ENCODE measurements at regions not wholly inside any gene's neighbourhood (a gene's known extent, or its start where the extent isn't known, plus 50 kb on each side); places are given as distances from the start of the nearest gene placed in this dataset.
"Not testable (repeated sequence)": the region's sequence is repeated elsewhere in the genome, so short reads cannot be mapped to it uniquely, and the experiment has no call there.

DNA sequence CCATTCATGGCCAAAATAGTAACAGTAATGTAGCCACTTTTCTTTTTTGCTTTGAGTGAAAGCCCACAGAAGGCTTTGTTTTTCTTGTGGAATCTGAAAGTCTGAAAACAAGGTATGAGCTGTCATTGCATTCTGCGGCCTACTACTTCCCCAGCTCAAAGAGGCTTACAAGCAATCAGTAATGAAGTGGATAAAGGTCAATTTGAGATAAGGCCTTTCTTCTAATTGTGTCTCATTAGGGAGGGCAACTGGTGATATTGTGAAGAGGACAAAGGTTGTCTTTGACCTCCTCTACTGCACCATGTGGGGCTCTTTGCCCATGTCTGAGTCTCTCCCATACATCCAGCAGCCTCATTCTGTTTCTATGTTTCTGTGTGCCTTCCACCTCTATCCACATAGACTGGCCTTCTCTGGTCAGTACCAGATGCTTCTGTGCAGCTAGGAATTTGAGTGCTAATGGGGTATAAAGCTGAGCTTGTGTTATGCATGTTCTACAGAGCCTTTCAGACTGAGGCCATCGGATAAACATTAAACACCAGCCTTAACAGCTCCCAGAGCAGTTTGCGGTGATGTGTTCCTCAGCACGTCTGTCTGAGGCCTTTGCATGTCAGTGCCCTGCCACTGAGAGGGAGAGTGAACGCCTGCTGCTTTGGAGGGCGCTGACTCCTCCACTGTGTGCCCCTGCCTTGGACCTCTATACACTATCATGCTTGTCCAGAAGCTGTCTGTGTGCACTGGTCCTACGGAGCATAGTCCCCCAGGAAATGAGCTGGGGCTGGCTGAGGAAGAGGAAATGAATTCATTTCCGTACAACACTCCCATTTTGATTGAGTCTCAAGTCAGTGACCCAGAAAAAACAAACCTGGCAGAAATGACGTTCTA is 80.2 kb downstream of the SH2D1A start:
- H3K4me3 Mint-ChIP-seq, result no peak overlapping the region
- no peak overlapping the region for H3K27ac Mint-ChIP-seq
- H3K36me3 Mint-ChIP-seq, result peaks cover 2% of the 10 kb centered on the region
- H3K27me3 Mint-ChIP-seq, result no peaks in the 10 kb centered on the region
- no peaks in the 10 kb centered on the region for H3K9me3 Mint-ChIP-seq
- DNase-seq, result no peak
- POLR2A ChIA-PET, result no interaction called here
- intact Hi-C loops (cut with micrococcal nuclease), result no loop called here
- CTCF ChIA-PET, result no interaction called here
- no peaks in the 10 kb centered on the region for H3K4me1 Mint-ChIP-seq (ENCODE audit: low read depth)

GRCh38 chrX:124433186-124433585 is 86.8 kb downstream of the SH2D1A start:
- intact Hi-C loops (cut with micrococcal nuclease), result no loop called here
- CTCF ChIA-PET, result no interaction called here
- no peak for DNase-seq
- POLR2A ChIA-PET, result no interaction called here
- Mint-ChIP-seq H3K36me3 (no peaks in the 10 kb centered on the region), H3K9me3 (no peaks in the 10 kb centered on the region), H3K4me1 (ENCODE audit: low read depth) (no peaks in the 10 kb centered on the region), H3K4me3 (no peak overlapping the region), H3K27me3 (no peaks in the 10 kb centered on the region), H3K27ac (no peak overlapping the region)

GRCh38 chrX:124435616-124436015 is 89.3 kb downstream of the SH2D1A start:
- CTCF ChIA-PET, result no interaction called here
- Mint-ChIP-seq H3K4me3 (no peak overlapping the region), H3K36me3 (no peaks in the 10 kb centered on the region), H3K27ac (no peak overlapping the region), H3K27me3 (no peaks in the 10 kb centered on the region), H3K9me3 (no peaks in the 10 kb centered on the region), H3K4me1 (ENCODE audit: low read depth) (no peaks in the 10 kb centered on the region)
- POLR2A ChIA-PET, result interaction anchor here (1.0 kb wide), 1 partner anchor 72 kb away, joined by 3 read pairs; no protein-coding TSS in a partner anchor
- intact Hi-C loops (cut with micrococcal nuclease), result no loop called here
- DNase-seq, result no peak

GRCh38 chrX:124440695-124441094 is 94.3 kb downstream of the SH2D1A start:
- H3K4me3 Mint-ChIP-seq, result no peak overlapping the region
- no peaks in the 10 kb centered on the region for H3K9me3 Mint-ChIP-seq
- no peak overlapping the region for H3K27ac Mint-ChIP-seq
- intact Hi-C loops (cut with micrococcal nuclease), result no loop called here
- no peak for DNase-seq
- H3K4me1 Mint-ChIP-seq (ENCODE audit: low read depth), result peaks cover 10% of the 10 kb centered on the region
- no peaks in the 10 kb centered on the region for H3K27me3 Mint-ChIP-seq
- ChIA-PET POLR2A (no interaction called here), CTCF (no interaction called here)
- H3K36me3 Mint-ChIP-seq, result no peaks in the 10 kb centered on the region

GRCh38 chrX:124441971-124442590 is 95.7 kb downstream of the SH2D1A start:
- intact Hi-C loops (cut with micrococcal nuclease), result no loop called here
- ChIA-PET CTCF (no interaction called here), POLR2A (no interaction called here)
- no peaks in the 10 kb centered on the region for H3K27me3 Mint-ChIP-seq
- no peaks in the 10 kb centered on the region for H3K9me3 Mint-ChIP-seq
- no peak overlapping the region for H3K27ac Mint-ChIP-seq
- no peak for DNase-seq
- no peaks in the 10 kb centered on the region for H3K36me3 Mint-ChIP-seq
- no peak overlapping the region for H3K4me3 Mint-ChIP-seq
- peaks cover 10% of the 10 kb centered on the region for H3K4me1 Mint-ChIP-seq (ENCODE audit: low read depth)

DNA sequence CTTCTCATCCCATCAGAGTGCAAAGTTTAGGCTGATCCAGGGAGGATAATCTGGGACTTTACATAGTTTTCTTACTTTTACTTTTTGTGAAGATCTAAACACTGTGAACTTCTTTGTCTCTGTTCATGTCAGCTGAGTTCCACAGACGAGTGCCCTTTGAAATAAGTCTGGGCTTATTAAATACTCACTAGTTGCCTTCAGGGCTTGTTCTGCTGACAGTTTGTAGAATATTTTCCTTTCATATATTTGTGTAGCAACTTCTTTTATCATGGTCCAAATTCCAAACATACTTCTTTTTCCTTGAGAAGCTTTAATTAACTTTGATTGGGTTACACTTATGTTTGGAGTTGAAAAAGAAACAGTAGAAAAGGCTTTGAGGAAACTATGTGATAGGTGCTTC is 109.6 kb downstream of the SH2D1A start:
- CTCF ChIA-PET, result no interaction called here

DNA sequence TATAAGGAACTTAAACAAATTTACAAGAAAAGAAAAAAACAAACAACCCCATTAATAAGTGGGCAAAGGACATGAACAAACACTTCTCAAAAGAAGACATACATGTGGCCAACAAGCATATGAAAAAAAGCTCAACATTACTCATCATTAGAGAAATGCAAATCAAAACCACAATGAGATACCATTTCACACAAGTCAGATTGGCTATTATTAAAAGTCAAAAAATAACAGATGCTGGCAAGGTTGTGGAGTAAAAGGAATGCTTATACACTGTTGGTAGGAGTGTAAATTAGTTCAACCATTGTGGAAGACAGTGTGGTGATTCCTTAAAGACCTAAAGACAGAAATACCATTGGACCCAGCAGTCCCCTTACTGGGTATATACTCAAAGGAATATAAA is 113.5 kb downstream of the SH2D1A start:
- H3K27me3 Mint-ChIP-seq; CTCF ChIA-PET; H3K27ac Mint-ChIP-seq; intact Hi-C loops (cut with micrococcal nuclease); H3K4me3 Mint-ChIP-seq; H3K36me3 Mint-ChIP-seq; DNase-seq; H3K9me3 Mint-ChIP-seq; H3K4me1 Mint-ChIP-seq (ENCODE audit: low read depth); POLR2A ChIA-PET: not testable (repeated sequence)

More for the DNA sequence above, 109.6 kb downstream of the SH2D1A start:
- no peaks in the 10 kb centered on the region for H3K27me3 Mint-ChIP-seq
- H3K4me3 Mint-ChIP-seq, result no peak overlapping the region
- no peak overlapping the region for H3K27ac Mint-ChIP-seq
- no peak for DNase-seq
- POLR2A ChIA-PET, result no interaction called here
- intact Hi-C loops (cut with micrococcal nuclease), result no loop called here
- peaks cover 3% of the 10 kb centered on the region for H3K36me3 Mint-ChIP-seq
- no peaks in the 10 kb centered on the region for H3K9me3 Mint-ChIP-seq
- H3K4me1 Mint-ChIP-seq (ENCODE audit: low read depth), result no peaks in the 10 kb centered on the region

DNA sequence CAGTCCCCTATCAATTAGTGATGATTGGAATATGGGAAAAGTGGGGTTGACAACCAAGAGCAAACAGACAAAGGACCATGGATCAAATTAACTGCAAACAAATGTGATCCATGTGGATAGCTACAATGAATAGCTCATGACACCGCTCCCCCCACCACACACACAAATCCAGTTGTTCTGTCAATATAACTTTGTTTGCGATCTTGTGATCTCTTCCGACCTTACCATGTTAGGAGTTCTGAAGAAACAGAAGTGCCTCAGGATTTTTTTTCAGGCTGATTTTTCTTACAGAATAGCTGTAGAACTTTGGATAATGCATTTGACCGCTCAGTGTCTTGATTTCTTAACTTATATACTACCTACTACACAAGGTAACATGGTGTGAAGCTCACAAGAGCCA is 116.6 kb downstream of the SH2D1A start:
- H3K36me3 Mint-ChIP-seq, result no peaks in the 10 kb centered on the region
- H3K4me1 Mint-ChIP-seq (ENCODE audit: low read depth), result no peaks in the 10 kb centered on the region
- H3K9me3 Mint-ChIP-seq, result no peaks in the 10 kb centered on the region
- H3K27me3 Mint-ChIP-seq, result no peaks in the 10 kb centered on the region
- no peak overlapping the region for H3K4me3 Mint-ChIP-seq
- CTCF ChIA-PET, result no interaction called here
- DNase-seq, result no peak
- H3K27ac Mint-ChIP-seq, result no peak overlapping the region
- intact Hi-C loops (cut with micrococcal nuclease), result no loop called here
- POLR2A ChIA-PET, result no interaction called here

DNA sequence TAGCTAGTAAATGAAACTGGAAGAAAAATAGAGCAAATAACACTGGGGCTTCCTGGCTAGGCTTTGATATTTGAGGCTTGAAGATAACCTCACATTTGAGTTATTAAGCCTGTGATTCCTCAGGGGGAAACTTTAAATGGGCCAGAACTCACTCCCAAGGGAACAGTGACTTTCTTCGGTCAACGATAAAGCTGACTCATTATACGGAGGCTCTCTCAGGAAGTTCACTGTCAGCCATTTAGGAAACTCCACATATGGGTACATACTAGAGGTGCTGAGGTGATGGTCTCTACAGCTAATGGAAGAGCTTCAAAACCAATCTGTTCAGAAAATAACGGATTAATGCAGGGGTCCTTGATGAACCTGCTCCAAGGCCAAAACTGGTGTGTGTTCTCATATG is 120.8 kb downstream of the SH2D1A start:
- Mint-ChIP-seq H3K27me3 (no peaks in the 10 kb centered on the region), H3K36me3 (no peaks in the 10 kb centered on the region), H3K27ac (no peak overlapping the region), H3K9me3 (no peaks in the 10 kb centered on the region), H3K4me1 (ENCODE audit: low read depth) (no peaks in the 10 kb centered on the region), H3K4me3 (no peak overlapping the region)
- POLR2A ChIA-PET, result no interaction called here
- CTCF ChIA-PET, result no interaction called here
- intact Hi-C loops (cut with micrococcal nuclease), result no loop called here
- no peak for DNase-seq

DNA sequence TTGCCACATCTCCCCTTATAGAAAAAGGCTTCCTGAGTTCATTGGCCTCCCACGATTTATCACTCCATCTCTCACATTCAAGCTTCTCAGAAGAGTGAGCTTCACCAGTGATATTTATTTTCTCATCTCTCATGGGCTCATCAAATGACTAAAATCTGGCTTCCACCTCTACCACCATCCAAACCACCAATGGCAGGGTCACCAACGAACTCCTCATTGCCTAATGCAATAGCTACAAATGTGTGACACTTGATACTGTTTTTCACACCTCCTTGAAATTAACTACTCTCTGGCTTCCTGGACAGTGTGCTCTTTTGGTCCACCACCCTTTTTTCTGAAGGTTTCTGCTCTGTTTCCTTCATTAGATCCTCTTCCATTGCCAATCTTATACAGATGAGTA is 129.0 kb downstream of the SH2D1A start:
- Mint-ChIP-seq H3K27ac (no peak overlapping the region), H3K27me3 (no peaks in the 10 kb centered on the region), H3K4me1 (ENCODE audit: low read depth) (no peaks in the 10 kb centered on the region), H3K4me3 (no peak overlapping the region), H3K36me3 (no peaks in the 10 kb centered on the region), H3K9me3 (no peaks in the 10 kb centered on the region)
- ChIA-PET POLR2A (no interaction called here), CTCF (no interaction called here)
- intact Hi-C loops (cut with micrococcal nuclease), result no loop called here
- DNase-seq, result no peak

DNA sequence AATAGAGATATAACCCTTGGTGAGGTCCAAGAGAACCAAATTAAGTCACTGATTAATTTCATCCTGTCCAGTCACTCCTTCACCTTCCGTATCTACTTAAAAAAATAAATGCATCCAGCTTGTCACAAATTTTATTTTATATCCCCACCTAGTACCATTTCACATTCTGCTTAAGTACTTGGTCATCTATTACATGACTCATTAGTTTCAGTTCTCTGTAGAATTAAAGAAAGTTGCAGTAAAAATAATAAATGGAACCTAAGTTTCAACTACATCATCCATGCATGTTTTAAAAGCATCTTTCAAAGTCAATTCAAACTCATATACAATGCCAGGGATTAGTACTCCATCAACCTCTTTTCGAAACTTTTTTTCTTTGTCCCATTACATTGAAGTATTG is 130.2 kb downstream of the SH2D1A start:
- intact Hi-C loops (cut with micrococcal nuclease), result no loop called here
- Mint-ChIP-seq H3K36me3 (no peaks in the 10 kb centered on the region), H3K9me3 (no peaks in the 10 kb centered on the region), H3K27me3 (no peaks in the 10 kb centered on the region), H3K4me1 (ENCODE audit: low read depth) (no peaks in the 10 kb centered on the region), H3K27ac (no peak overlapping the region), H3K4me3 (no peak overlapping the region)
- ChIA-PET CTCF (no interaction called here), POLR2A (no interaction called here)
- DNase-seq, result no peak

- Mint-ChIP-seq H3K9me3 (no peaks in the 10 kb centered on the region), H3K27me3 (no peaks in the 10 kb centered on the region), H3K36me3 (no peaks in the 10 kb centered on the region), H3K27ac (no peak overlapping the region), H3K4me1 (ENCODE audit: low read depth) (no peaks in the 10 kb centered on the region), H3K4me3 (no peak overlapping the region)
- POLR2A ChIA-PET, result no interaction called here
- no peak for DNase-seq
- intact Hi-C loops (cut with micrococcal nuclease), result no loop called here
- CTCF ChIA-PET, result no interaction called here
These were observed 131.7 kb downstream of the SH2D1A start for GRCh38 chrX:124478046-124478445.

- CTCF ChIA-PET, result no interaction called here
- intact Hi-C loops (cut with micrococcal nuclease), result no loop called here
- Mint-ChIP-seq H3K36me3 (no peaks in the 10 kb centered on the region), H3K4me1 (ENCODE audit: low read depth) (no peaks in the 10 kb centered on the region), H3K27ac (no peak overlapping the region), H3K4me3 (no peak overlapping the region), H3K9me3 (no peaks in the 10 kb centered on the region), H3K27me3 (no peaks in the 10 kb centered on the region)
- POLR2A ChIA-PET, result no interaction called here
- DNase-seq, result no peak
These were observed 142.2 kb downstream of the SH2D1A start for GRCh38 chrX:124488412-124489161.
